GM23338 (cell line): ENCODE measurements at regions not wholly inside any gene's neighbourhood (a gene's known extent, or its start where the extent isn't known, plus 50 kb on each side); places are given as distances from the start of the nearest gene placed in this dataset.

Experiments used
- ATAC-seq: fragments of 200-7000 bp; cut with Tn5 transposase; 3 replicates; pipeline ENCODE4 v1.9.1; 2020
- DNase-seq: peaks from one replicate; pipeline ENCODE4 v3.0.0-alpha.2; 2015; ENCODE audit warnings: low spot score
- H2AFZ ChIP-seq: fragments of 200-600 bp; sonication (generic); 2 replicates; pipeline ENCODE4 v1.8.0; 2016; ENCODE audit warnings: antibody characterized with exemption, mild to moderate bottlenecking, moderate library complexity
- H3F3A ChIP-seq: fragments of 200-600 bp; sonication (generic); replicated peaks from 2 replicates; pipeline ENCODE4 v1.8.0; 2017; ENCODE audit warnings: antibody characterized with exemption, mixed run types, low read depth
- H3K27ac ChIP-seq: fragments of 200-600 bp; sonication (generic); 2 replicates; pipeline ENCODE4 v1.6.1; 2016; ENCODE audit warnings: low read depth
- H3K27me3 ChIP-seq: fragments of 200-600 bp; sonication (generic); 2 replicates; pipeline ENCODE4 v1.8.0; 2016; ENCODE audit warnings: mild to moderate bottlenecking, mixed run types, moderate library complexity; ENCODE audit not compliant: insufficient read depth
- H3K36me3 ChIP-seq: fragments of 200-600 bp; sonication (generic); 2 replicates; pipeline ENCODE4 v1.8.0; 2016; ENCODE audit warnings: mild to moderate bottlenecking; ENCODE audit not compliant: insufficient read depth
- H3K4me1 ChIP-seq: fragments of 200-600 bp; sonication (generic); 2 replicates; pipeline ENCODE4 v1.8.0; 2016; ENCODE audit warnings: mild to moderate bottlenecking, moderate library complexity; ENCODE audit not compliant: insufficient read depth
- H3K4me2 ChIP-seq: fragments of 200-600 bp; sonication (generic); 2 replicates; pipeline ENCODE4 v1.7.1; 2017; ENCODE audit warnings: mixed run types
- H3K4me3 ChIP-seq: fragments of 200-600 bp; sonication (generic); 2 replicates; pipeline ENCODE4 v1.6.1; 2016; ENCODE audit warnings: mixed run types
- H3K79me2 ChIP-seq: fragments of 200-600 bp; sonication (generic); replicated peaks from 2 replicates; pipeline ENCODE4 v1.8.0; 2017; ENCODE audit warnings: mild to moderate bottlenecking; ENCODE audit not compliant: insufficient read depth
- H3K9me2 ChIP-seq: fragments of 200-600 bp; sonication (generic); 2 replicates; pipeline ENCODE4 v1.8.0; 2017; ENCODE audit not compliant: insufficient read depth
- H4K20me1 ChIP-seq: fragments of 200-600 bp; sonication (generic); replicated peaks from 2 replicates; pipeline ENCODE4 v1.8.0; 2017; ENCODE audit warnings: mild to moderate bottlenecking; ENCODE audit not compliant: insufficient read depth
- H3K27ac Mint-ChIP-seq: 2 replicates; pipeline ENCODE4 v1.8.0; 2020; ENCODE audit warnings: inconsistent platforms, mild to moderate bottlenecking, moderate library complexity, mixed read lengths
- H3K27me3 Mint-ChIP-seq: 3 replicates; pipeline ENCODE4 v1.8.0; 2022; ENCODE audit warnings: low read depth, mild to moderate bottlenecking, moderate library complexity, mixed read lengths, inconsistent platforms; ENCODE audit not compliant: insufficient read depth, poor library complexity
- H3K36me3 Mint-ChIP-seq: 3 replicates; pipeline ENCODE4 v1.8.0; 2021; ENCODE audit warnings: low read depth, mild to moderate bottlenecking, inconsistent platforms, moderate library complexity, mixed read lengths
- H3K4me1 Mint-ChIP-seq: 3 replicates; pipeline ENCODE4 v1.8.0; 2020; ENCODE audit warnings: mild to moderate bottlenecking, inconsistent platforms, mixed read lengths
- H3K4me3 Mint-ChIP-seq: 3 replicates; pipeline ENCODE4 v1.8.0; 2021; ENCODE audit warnings: moderate library complexity, mild to moderate bottlenecking, inconsistent platforms, mixed read lengths
- H3K9me3 Mint-ChIP-seq: 3 replicates; pipeline ENCODE4 v1.8.0; 2020; ENCODE audit warnings: moderate library complexity, mild to moderate bottlenecking, inconsistent platforms, mixed read lengths
- CREB1 ChIP-seq: fragments of 250-450 bp; sonication (Bioruptor Pico); IDR thresholded peaks from 2 replicates; pipeline ENCODE4 v1.5.0; 2020; ENCODE audit warnings: low read depth, mild to moderate bottlenecking, moderate library complexity
- EZH2phosphoT487 ChIP-seq: fragments of 200-600 bp; sonication (generic); IDR thresholded peaks from one replicate; pipeline ENCODE4 v1.8.1; 2018; ENCODE audit warnings: antibody characterized with exemption; ENCODE audit not compliant: unreplicated experiment
- JUNB ChIP-seq: IDR thresholded peaks from one replicate; pipeline ENCODE4 v1.6.1; 2016; ENCODE audit warnings: antibody characterized with exemption; ENCODE audit not compliant: unreplicated experiment
- NANOG ChIP-seq: IDR thresholded peaks from 2 replicates; pipeline ENCODE4 v1.6.1; 2016; ENCODE audit warnings: antibody characterized with exemption, borderline replicate concordance
- POLR2AphosphoS5 ChIP-seq: IDR thresholded peaks from 2 replicates; pipeline ENCODE4 v1.6.1; 2016; ENCODE audit warnings: antibody characterized with exemption, low read depth
- STAT1 ChIP-seq: IDR thresholded peaks from one replicate; pipeline ENCODE4 v1.6.1; 2016; ENCODE audit warnings: antibody characterized with exemption; ENCODE audit not compliant: unreplicated experiment
- ZNF114 ChIP-seq: fragments of 250-450 bp; sonication (Bioruptor Pico); IDR thresholded peaks from 2 replicates; pipeline ENCODE4 v1.5.0; 2020; ENCODE audit warnings: mild to moderate bottlenecking, moderate library complexity
- ZNF331 ChIP-seq: fragments of 250-450 bp; sonication (Bioruptor Pico); IDR thresholded peaks from 2 replicates; pipeline ENCODE4 v1.5.0; 2020; ENCODE audit warnings: low read depth, mild to moderate bottlenecking, moderate library complexity
- TF ChIP-seq, protein P1 (sequence below), 2 experiments: fragments of 200-600 bp in 1 of 2; sonication (generic) in 1 of 2; conservative IDR thresholded peaks; 2 replicates each; pipeline versions ENCODE4 v1.5.1 to v1.6.1; 2016 to 2017; ENCODE audit warnings: antibody characterized with exemption in 2 of 2, low read depth in 2 of 2, mild to moderate bottlenecking in 2 of 2, moderate library complexity in 1 of 2
- TF ChIP-seq, protein P2 (sequence below): IDR thresholded peaks from 2 replicates; pipeline ENCODE4 v1.6.1; 2016; ENCODE audit warnings: antibody characterized with exemption
- TF ChIP-seq, protein P3 (sequence below): fragments of 250-450 bp; sonication (Bioruptor Pico); IDR thresholded peaks from 2 replicates; pipeline ENCODE4 v1.5.0; 2020; ENCODE audit warnings: mild to moderate bottlenecking, moderate library complexity

DNA sequence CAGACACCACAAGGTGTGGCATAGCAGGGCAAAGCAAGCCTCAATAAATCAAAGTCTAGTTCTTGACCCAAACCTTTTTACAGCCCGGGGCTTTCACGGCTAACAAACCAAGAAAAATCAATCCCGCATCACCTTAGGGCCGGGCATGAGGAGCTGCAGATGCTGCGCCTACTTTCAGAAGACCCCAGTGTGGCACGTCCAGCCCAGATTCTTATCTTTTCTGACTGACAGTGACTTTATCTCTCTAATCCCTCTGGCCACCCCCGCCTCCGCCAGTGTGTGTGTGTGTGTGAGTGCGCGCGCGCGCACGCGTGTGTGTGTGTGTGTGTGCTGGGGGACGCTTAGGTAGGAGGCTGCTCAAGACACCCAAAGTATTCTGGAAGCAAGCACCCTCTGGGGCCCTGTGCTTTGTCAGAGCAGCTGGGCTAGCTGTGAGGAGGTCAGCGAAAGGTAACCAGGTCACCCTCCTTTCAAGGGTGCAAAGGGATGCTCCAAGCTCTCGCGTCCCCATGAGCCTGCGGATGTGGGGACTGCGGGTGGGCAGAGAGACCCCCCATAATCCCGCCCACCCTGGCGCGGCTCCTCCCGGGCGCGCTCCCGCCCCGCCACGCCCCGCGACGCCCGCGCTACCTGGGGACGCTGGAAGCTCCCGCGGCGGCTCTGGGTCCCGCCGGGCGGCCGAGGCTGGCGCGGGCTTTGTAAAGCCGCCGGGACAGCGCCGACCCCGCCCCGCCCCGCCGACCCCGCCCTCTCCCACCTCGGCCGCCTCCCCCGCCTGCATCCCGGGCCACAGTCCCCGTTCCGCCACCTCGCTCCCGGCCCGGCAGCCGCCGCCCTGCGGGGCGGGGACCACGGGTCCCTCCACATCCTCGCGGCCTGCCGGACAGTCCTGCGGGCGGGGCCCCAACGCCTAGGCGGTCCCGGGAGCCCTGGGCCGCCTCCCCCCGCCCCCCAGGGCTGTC, 57.1 kb upstream of the RHOBTB1 start:
- Histone ChIP-seq H3K9me2 (no peaks in the 10 kb centered on the region), H3K36me3 (no peaks in the 10 kb centered on the region), H4K20me1 (no peaks in the 10 kb centered on the region), H3K79me2 (no peaks in the 10 kb centered on the region), H3K4me1 (no peaks in the 10 kb centered on the region), H3K4me2 (peak overlapping the region; percentile 93), H3K27me3 (peaks cover 20% of the 10 kb centered on the region), H3K4me3 (peak overlapping the region; percentile 80), H3K27ac (no peak overlapping the region), H3F3A (no peaks in the 10 kb centered on the region), H2AFZ (peak overlapping the region; percentile 97)
- ATAC-seq (peak; percentile 94), DNase-seq (peak; percentile 78)
- H3K36me3 Mint-ChIP-seq = no peaks in the 10 kb centered on the region; the same call in 2 of the 3 replicates
- H3K4me3 Mint-ChIP-seq = peak overlapping the region; percentile 89
- no peak for TF ChIP-seq EZH2phosphoT487
- TF ChIP-seq POLR2AphosphoS5 = 0 out of 2 replicates have a peak, but pooled peaks have one; percentile 21
- H3K27ac Mint-ChIP-seq = no peak overlapping the region
- peaks cover 5% of the 10 kb centered on the region; the same call in 1 of the 3 replicates for H3K4me1 Mint-ChIP-seq
- H3K27me3 Mint-ChIP-seq = peaks cover 10% of the 10 kb centered on the region
- H3K9me3 Mint-ChIP-seq = no peaks in the 10 kb centered on the region; the same call in 2 of the 3 replicates

DNA sequence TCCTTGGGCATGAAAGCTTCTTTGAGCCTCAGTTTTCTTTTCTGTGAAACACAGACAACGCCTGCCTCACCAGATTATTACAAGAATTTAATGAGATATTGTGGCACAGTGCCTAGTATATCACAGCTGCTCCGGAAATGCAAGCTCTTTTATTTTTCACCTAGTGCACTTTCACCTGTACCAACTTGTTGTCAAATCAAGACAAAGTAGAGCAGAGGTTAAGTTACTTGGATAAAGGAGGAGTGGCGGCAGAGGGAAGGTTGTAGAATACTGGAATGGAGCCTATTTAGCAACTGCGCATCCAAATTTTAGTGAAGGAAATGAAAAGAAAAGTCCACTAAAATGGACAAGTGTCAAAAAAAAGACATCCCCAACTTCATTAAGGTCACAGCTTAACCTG, 54.9 kb upstream of the RHOBTB1 start:
- Histone ChIP-seq H3K9me2 (no peaks in the 10 kb centered on the region), H3K79me2 (no peaks in the 10 kb centered on the region), H3F3A (no peaks in the 10 kb centered on the region), H4K20me1 (no peaks in the 10 kb centered on the region), H3K27ac (no peak overlapping the region), H3K4me3 (no peak overlapping the region), H3K4me2 (no peak overlapping the region), H2AFZ (no peak overlapping the region), H3K36me3 (no peaks in the 10 kb centered on the region), H3K27me3 (peaks cover 20% of the 10 kb centered on the region), H3K4me1 (no peaks in the 10 kb centered on the region)
- Mint-ChIP-seq H3K9me3 (no peaks in the 10 kb centered on the region; the same call in 2 of the 3 replicates), H3K27ac (no peak overlapping the region), H3K27me3 (peaks cover 10% of the 10 kb centered on the region), H3K4me3 (no peak overlapping the region), H3K36me3 (no peaks in the 10 kb centered on the region; the same call in 2 of the 3 replicates), H3K4me1 (peaks cover 5% of the 10 kb centered on the region; the same call in 1 of the 3 replicates)
- no peak for ATAC-seq
- DNase-seq = no peak
- TF ChIP-seq, protein P1, sequence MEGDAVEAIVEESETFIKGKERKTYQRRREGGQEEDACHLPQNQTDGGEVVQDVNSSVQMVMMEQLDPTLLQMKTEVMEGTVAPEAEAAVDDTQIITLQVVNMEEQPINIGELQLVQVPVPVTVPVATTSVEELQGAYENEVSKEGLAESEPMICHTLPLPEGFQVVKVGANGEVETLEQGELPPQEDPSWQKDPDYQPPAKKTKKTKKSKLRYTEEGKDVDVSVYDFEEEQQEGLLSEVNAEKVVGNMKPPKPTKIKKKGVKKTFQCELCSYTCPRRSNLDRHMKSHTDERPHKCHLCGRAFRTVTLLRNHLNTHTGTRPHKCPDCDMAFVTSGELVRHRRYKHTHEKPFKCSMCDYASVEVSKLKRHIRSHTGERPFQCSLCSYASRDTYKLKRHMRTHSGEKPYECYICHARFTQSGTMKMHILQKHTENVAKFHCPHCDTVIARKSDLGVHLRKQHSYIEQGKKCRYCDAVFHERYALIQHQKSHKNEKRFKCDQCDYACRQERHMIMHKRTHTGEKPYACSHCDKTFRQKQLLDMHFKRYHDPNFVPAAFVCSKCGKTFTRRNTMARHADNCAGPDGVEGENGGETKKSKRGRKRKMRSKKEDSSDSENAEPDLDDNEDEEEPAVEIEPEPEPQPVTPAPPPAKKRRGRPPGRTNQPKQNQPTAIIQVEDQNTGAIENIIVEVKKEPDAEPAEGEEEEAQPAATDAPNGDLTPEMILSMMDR (conservative IDR thresholded peaks at IDR 0.05; ENCODE audit: low read depth in 2 of 2) = no peak
- TF ChIP-seq POLR2AphosphoS5 (no peak), EZH2phosphoT487 (no peak), CREB1 (CRISPR knock-in tag) (no peak), ZNF114 (CRISPR knock-in tag) (no peak), ZNF331 (no peak), NANOG (no peak), JUNB (no peak), STAT1 (no peak)
- TF ChIP-seq, protein P2, sequence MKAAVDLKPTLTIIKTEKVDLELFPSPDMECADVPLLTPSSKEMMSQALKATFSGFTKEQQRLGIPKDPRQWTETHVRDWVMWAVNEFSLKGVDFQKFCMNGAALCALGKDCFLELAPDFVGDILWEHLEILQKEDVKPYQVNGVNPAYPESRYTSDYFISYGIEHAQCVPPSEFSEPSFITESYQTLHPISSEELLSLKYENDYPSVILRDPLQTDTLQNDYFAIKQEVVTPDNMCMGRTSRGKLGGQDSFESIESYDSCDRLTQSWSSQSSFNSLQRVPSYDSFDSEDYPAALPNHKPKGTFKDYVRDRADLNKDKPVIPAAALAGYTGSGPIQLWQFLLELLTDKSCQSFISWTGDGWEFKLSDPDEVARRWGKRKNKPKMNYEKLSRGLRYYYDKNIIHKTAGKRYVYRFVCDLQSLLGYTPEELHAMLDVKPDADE = no peak
- TF ChIP-seq, protein P3, sequence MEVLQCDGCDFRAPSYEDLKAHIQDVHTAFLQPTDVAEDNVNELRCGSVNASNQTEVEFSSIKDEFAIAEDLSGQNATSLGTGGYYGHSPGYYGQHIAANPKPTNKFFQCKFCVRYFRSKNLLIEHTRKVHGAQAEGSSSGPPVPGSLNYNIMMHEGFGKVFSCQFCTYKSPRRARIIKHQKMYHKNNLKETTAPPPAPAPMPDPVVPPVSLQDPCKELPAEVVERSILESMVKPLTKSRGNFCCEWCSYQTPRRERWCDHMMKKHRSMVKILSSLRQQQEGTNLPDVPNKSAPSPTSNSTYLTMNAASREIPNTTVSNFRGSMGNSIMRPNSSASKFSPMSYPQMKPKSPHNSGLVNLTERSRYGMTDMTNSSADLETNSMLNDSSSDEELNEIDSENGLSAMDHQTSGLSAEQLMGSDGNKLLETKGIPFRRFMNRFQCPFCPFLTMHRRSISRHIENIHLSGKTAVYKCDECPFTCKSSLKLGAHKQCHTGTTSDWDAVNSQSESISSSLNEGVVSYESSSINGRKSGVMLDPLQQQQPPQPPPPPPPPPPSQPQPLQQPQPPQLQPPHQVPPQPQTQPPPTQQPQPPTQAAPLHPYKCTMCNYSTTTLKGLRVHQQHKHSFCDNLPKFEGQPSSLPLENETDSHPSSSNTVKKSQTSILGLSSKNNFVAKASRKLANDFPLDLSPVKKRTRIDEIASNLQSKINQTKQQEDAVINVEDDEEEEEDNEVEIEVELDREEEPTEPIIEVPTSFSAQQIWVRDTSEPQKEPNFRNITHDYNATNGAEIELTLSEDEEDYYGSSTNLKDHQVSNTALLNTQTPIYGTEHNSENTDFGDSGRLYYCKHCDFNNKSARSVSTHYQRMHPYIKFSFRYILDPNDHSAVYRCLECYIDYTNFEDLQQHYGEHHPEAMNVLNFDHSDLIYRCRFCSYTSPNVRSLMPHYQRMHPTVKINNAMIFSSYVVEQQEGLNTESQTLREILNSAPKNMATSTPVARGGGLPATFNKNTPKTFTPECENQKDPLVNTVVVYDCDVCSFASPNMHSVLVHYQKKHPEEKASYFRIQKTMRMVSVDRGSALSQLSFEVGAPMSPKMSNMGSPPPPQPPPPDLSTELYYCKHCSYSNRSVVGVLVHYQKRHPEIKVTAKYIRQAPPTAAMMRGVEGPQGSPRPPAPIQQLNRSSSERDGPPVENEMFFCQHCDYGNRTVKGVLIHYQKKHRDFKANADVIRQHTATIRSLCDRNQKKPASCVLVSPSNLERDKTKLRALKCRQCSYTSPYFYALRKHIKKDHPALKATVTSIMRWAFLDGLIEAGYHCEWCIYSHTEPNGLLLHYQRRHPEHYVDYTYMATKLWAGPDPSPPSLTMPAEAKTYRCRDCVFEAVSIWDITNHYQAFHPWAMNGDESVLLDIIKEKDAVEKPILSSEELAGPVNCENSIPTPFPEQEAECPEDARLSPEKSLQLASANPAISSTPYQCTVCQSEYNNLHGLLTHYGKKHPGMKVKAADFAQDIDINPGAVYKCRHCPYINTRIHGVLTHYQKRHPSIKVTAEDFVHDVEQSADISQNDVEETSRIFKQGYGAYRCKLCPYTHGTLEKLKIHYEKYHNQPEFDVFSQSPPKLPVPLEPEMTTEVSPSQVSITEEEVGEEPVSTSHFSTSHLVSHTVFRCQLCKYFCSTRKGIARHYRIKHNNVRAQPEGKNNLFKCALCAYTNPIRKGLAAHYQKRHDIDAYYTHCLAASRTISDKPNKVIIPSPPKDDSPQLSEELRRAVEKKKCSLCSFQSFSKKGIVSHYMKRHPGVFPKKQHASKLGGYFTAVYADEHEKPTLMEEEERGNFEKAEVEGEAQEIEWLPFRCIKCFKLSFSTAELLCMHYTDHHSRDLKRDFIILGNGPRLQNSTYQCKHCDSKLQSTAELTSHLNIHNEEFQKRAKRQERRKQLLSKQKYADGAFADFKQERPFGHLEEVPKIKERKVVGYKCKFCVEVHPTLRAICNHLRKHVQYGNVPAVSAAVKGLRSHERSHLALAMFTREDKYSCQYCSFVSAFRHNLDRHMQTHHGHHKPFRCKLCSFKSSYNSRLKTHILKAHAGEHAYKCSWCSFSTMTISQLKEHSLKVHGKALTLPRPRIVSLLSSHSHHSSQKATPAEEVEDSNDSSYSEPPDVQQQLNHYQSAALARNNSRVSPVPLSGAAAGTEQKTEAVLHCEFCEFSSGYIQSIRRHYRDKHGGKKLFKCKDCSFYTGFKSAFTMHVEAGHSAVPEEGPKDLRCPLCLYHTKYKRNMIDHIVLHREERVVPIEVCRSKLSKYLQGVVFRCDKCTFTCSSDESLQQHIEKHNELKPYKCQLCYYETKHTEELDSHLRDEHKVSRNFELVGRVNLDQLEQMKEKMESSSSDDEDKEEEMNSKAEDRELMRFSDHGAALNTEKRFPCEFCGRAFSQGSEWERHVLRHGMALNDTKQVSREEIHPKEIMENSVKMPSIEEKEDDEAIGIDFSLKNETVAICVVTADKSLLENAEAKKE = no peak
